Keratinocyte (primary cell): ENCODE measurements at regions not wholly inside any gene's neighbourhood (a gene's known extent, or its start where the extent isn't known, plus 50 kb on each side); places are given as distances from the start of the nearest gene placed in this dataset.

Source experiments
- DNase-seq: peaks from one replicate; pipeline ENCODE4 v3.0.0-alpha.2; 2011; ENCODE audit warnings: low read depth, missing footprints, low spot score
- FAIRE-seq: peaks from 2 replicates; lab custom pipeline; 2011; peaks lifted over from hg19 to GRCh38; lab: Jason Lieb, UNC
- H2AFZ ChIP-seq: 2 replicates; pipeline ENCODE4 v1.6.0; 2012; ENCODE audit warnings: low read length, control low read depth, inconsistent platforms; ENCODE audit not compliant: control insufficient read depth
- H3K27ac ChIP-seq: 2 replicates; pipeline ENCODE4 v1.5.1; 2011; ENCODE audit warnings: low read length; ENCODE audit not compliant: control insufficient read depth, insufficient read depth
- H3K27me3 ChIP-seq: 3 replicates; pipeline ENCODE4 v1.6.0; 2011; ENCODE audit warnings: low read length; ENCODE audit not compliant: control insufficient read depth, insufficient read depth; ENCODE audit errors: extremely low read depth
- H3K36me3 ChIP-seq, 2 experiments: 2 replicates in 1 of 2; 3 replicates in 1 of 2; pipeline ENCODE4 v1.5.1; 2011; ENCODE audit warnings: low read length in 2 of 2, mild to moderate bottlenecking in 1 of 2; ENCODE audit not compliant: control insufficient read depth in 2 of 2, insufficient read depth in 2 of 2; ENCODE audit errors: extremely low read depth in 1 of 2
- H3K4me1 ChIP-seq: 3 replicates; pipeline ENCODE4 v1.5.1; 2011; ENCODE audit warnings: low read length; ENCODE audit not compliant: control insufficient read depth, insufficient read depth; ENCODE audit errors: extremely low read depth
- H3K4me2 ChIP-seq: 3 replicates; pipeline ENCODE4 v1.6.0; 2011; ENCODE audit warnings: low read depth, low read length; ENCODE audit not compliant: control insufficient read depth, insufficient read depth; ENCODE audit errors: extremely low read depth
- H3K4me3 ChIP-seq, 3 experiments: fragments of 200-600 bp in 1 of 3; sonication (generic) in 1 of 3; 2 replicates in 2 of 3; 3 replicates in 1 of 3; pipeline ENCODE4 v1.5.1; 2011 to 2016; ENCODE audit warnings: low read length in 3 of 3, mild to moderate bottlenecking in 3 of 3, control low read depth in 2 of 3, inconsistent platforms in 1 of 3, low read depth in 1 of 3, mixed read lengths in 1 of 3, mixed run types in 1 of 3, moderate library complexity in 1 of 3; ENCODE audit not compliant: control insufficient read depth in 2 of 3, insufficient read depth in 2 of 3; ENCODE audit errors: extremely low read depth in 1 of 3
- H3K79me2 ChIP-seq: 2 replicates; pipeline ENCODE4 v1.6.0; 2012; ENCODE audit warnings: low read length; ENCODE audit not compliant: control insufficient read depth, insufficient read depth
- H3K9ac ChIP-seq: 3 replicates; pipeline ENCODE4 v1.6.0; 2011; ENCODE audit warnings: low read length; ENCODE audit not compliant: control insufficient read depth, insufficient read depth; ENCODE audit errors: extremely low read depth
- H3K9me1 ChIP-seq: 3 replicates; pipeline ENCODE4 v1.6.0; 2011; ENCODE audit warnings: low read length; ENCODE audit not compliant: control insufficient read depth, insufficient read depth; ENCODE audit errors: extremely low read depth
- H3K9me3 ChIP-seq: 2 replicates; pipeline ENCODE4 v1.5.1; 2012; ENCODE audit warnings: low read depth, low read length; ENCODE audit not compliant: control insufficient read depth
- H4K20me1 ChIP-seq: 3 replicates; pipeline ENCODE4 v1.6.0; 2011; ENCODE audit warnings: low read length; ENCODE audit not compliant: control insufficient read depth, insufficient read depth; ENCODE audit errors: extremely low read depth
- EZH2 ChIP-seq: IDR thresholded peaks from one replicate; pipeline ENCODE4 v1.6.1; 2012; ENCODE audit warnings: inconsistent platforms, mild to moderate bottlenecking, low read length, moderate library complexity
- dilution Hi-C: fragments of 300-500 bp; cut with MboI; formaldehyde crosslinking; loops from one replicate; pipeline ENCODE4 v1.7.0; 2020; ENCODE audit warnings: low sequenced_read_pairs; ENCODE audit not compliant: extremely low pct_ligation_motif_present
- TF ChIP-seq, protein P1 (sequence below), 3 experiments: IDR thresholded peaks in 1 of 3; conservative IDR thresholded peaks in 1 of 3; optimal IDR thresholded peaks in 1 of 3; 2 replicates in 2 of 3; 3 replicates in 1 of 3; pipeline versions ENCODE3 to v1.5.1; 2011; ENCODE audit warnings: low read length in 3 of 3, mild to moderate bottlenecking in 3 of 3, moderate library complexity in 2 of 3, control low read depth in 1 of 3, inconsistent platforms in 1 of 3; ENCODE audit not compliant: insufficient read depth in 2 of 3; ENCODE audit errors: extremely low read depth in 1 of 3

DNA sequence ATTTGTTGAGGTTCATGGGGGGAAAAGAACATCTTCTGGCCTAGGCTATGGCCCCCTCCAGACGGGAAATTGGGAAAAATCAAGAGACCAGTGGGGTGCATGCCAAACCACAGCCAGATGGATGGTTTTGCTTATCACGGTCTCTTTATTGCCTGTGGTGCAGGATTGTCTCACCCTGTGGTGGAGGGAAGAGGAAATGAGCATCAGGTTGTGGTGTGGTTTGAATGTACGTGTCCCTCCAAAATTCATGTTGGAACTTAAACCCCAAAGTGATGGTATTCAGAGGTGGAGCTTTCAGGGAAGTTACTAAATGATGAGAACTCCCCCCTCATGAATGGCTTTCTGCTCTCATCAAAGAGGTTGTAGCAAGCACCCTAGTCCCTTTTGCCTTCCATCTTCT, 525.7 kb downstream of the NPHP4 start:
- TF ChIP-seq EZH2 = no peak
- TF ChIP-seq, protein P1, sequence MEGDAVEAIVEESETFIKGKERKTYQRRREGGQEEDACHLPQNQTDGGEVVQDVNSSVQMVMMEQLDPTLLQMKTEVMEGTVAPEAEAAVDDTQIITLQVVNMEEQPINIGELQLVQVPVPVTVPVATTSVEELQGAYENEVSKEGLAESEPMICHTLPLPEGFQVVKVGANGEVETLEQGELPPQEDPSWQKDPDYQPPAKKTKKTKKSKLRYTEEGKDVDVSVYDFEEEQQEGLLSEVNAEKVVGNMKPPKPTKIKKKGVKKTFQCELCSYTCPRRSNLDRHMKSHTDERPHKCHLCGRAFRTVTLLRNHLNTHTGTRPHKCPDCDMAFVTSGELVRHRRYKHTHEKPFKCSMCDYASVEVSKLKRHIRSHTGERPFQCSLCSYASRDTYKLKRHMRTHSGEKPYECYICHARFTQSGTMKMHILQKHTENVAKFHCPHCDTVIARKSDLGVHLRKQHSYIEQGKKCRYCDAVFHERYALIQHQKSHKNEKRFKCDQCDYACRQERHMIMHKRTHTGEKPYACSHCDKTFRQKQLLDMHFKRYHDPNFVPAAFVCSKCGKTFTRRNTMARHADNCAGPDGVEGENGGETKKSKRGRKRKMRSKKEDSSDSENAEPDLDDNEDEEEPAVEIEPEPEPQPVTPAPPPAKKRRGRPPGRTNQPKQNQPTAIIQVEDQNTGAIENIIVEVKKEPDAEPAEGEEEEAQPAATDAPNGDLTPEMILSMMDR (optimal IDR thresholded peaks at IDR 0.05 in 1 of 3, IDR thresholded peaks at IDR 0.05 in 1 of 3, conservative IDR thresholded peaks at IDR 0.05 in 1 of 3; ENCODE audit: extremely low read depth in 1 of 3, insufficient read depth in 2 of 3, low read length in 3 of 3) = no peak
- no peaks in the 10 kb centered on the region for H3K4me1 ChIP-seq
- dilution Hi-C loops = no loop called here

DNA sequence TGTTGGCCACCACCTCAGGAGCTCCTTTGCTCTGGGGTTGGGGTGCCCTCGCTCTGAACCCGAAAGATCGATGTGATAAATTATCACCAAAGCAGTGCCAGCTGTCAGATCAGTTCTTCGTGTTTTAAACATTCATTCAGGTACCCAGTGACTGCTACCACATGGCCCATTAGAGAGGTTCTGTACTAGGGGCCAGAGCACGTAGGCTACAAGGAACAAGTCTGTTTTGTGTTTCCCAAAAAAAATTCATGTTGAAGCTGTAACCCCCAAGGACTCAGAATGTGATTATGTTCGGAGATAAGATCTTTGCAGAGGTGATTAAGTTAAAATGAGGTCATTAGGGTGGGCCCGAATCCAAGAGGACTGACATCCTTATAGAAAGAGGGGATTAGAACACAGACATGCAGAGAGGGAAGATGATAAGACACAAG, 526.9 kb downstream of the NPHP4 start:
- Histone ChIP-seq H3K4me3 (no peak overlapping the region), H3K36me3 (no peaks in the 10 kb centered on the region), H3K79me2 (no peaks in the 10 kb centered on the region), H3K4me2 (no peak overlapping the region), H3K9me1 (no peaks in the 10 kb centered on the region), H3K27me3 (no peaks in the 10 kb centered on the region), H3K9me3 (no peaks in the 10 kb centered on the region), H3K27ac (no peak overlapping the region), H3K9ac (no peak overlapping the region), H3K4me1 (no peaks in the 10 kb centered on the region), H2AFZ (no peak overlapping the region), H4K20me1 (no peaks in the 10 kb centered on the region)
- DNase-seq (no peak), FAIRE-seq (no peak)
- TF ChIP-seq, protein P1 (optimal IDR thresholded peaks at IDR 0.05 in 1 of 3, IDR thresholded peaks at IDR 0.05 in 1 of 3, conservative IDR thresholded peaks at IDR 0.05 in 1 of 3; ENCODE audit: extremely low read depth in 1 of 3, insufficient read depth in 2 of 3, low read length in 3 of 3) = no peak
- no peak for TF ChIP-seq EZH2
- dilution Hi-C loops = no loop called here

More for the DNA sequence above, 525.7 kb downstream of the NPHP4 start:
- no peaks in the 10 kb centered on the region for H3K9me3 ChIP-seq
- DNase-seq = no peak
- H3K27ac ChIP-seq = no peak overlapping the region
- no peaks in the 10 kb centered on the region for H3K27me3 ChIP-seq
- H3K36me3 ChIP-seq = no peaks in the 10 kb centered on the region
- no peak for FAIRE-seq
- no peaks in the 10 kb centered on the region for H4K20me1 ChIP-seq
- H3K9ac ChIP-seq = no peak overlapping the region
- H3K9me1 ChIP-seq = no peaks in the 10 kb centered on the region
- no peak overlapping the region for H3K4me3 ChIP-seq
- H3K79me2 ChIP-seq = no peaks in the 10 kb centered on the region
- H2AFZ ChIP-seq = no peak overlapping the region
- no peak overlapping the region for H3K4me2 ChIP-seq
